ENCODE measurements at regions not wholly inside any gene's neighbourhood (a gene's known extent, or its start where the extent isn't known, plus 50 kb on each side); places are given as distances from the start of the nearest gene placed in this dataset.

DNA sequence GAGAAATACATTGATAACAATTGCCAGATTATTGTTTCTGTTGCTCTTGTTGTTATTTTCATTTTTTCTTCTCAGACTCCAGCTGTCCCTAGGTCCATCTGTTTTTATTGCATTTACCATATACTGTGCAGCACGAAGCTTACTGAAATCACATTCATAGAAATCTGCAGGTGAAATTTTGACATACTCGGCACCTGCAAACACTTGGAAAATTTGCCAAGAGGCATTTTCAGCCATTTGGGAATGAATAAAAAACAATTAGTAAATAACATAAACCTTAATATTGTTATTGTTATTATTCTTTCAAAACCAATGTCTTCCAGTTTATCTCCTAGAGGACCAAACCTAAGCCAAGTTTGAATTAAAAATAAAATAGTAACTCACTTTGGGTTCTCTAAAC is 2357.2 kb downstream of the LRRC4C start (continued):
- TF ChIP-seq, protein P1, sequence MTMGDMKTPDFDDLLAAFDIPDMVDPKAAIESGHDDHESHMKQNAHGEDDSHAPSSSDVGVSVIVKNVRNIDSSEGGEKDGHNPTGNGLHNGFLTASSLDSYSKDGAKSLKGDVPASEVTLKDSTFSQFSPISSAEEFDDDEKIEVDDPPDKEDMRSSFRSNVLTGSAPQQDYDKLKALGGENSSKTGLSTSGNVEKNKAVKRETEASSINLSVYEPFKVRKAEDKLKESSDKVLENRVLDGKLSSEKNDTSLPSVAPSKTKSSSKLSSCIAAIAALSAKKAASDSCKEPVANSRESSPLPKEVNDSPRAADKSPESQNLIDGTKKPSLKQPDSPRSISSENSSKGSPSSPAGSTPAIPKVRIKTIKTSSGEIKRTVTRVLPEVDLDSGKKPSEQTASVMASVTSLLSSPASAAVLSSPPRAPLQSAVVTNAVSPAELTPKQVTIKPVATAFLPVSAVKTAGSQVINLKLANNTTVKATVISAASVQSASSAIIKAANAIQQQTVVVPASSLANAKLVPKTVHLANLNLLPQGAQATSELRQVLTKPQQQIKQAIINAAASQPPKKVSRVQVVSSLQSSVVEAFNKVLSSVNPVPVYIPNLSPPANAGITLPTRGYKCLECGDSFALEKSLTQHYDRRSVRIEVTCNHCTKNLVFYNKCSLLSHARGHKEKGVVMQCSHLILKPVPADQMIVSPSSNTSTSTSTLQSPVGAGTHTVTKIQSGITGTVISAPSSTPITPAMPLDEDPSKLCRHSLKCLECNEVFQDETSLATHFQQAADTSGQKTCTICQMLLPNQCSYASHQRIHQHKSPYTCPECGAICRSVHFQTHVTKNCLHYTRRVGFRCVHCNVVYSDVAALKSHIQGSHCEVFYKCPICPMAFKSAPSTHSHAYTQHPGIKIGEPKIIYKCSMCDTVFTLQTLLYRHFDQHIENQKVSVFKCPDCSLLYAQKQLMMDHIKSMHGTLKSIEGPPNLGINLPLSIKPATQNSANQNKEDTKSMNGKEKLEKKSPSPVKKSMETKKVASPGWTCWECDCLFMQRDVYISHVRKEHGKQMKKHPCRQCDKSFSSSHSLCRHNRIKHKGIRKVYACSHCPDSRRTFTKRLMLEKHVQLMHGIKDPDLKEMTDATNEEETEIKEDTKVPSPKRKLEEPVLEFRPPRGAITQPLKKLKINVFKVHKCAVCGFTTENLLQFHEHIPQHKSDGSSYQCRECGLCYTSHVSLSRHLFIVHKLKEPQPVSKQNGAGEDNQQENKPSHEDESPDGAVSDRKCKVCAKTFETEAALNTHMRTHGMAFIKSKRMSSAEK (CRISPR knock-in tag; IDR thresholded peaks at IDR 0.05; ENCODE audit: borderline replicate concordance): no peak

DNA sequence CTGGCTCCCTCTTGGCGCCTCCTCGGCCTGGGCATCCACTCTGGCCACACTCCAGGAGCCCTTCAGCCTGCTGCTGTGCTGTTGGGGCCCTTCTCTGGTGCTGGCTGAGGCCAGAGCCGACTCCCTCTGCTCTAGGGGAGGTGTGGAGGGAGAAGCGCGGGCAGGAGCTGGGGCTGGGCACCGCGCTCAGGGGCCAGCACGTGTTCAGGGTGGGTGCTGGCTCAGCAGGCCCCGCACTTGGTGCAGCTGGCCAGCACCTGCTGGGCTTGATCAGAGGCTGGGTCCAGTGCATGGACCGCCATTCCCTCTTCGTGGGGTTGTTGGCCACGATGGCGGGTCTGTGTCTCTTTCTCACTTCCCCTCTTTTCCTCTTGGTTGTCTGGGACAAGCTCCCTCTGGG is 2381.0 kb downstream of the LRRC4C start:
- ATAC-seq: no peak
- Mint-ChIP-seq H3K4me3 (no peak overlapping the region), H3K36me3 (peaks cover 59% of the 10 kb centered on the region), H3K4me1 (no peaks in the 10 kb centered on the region), H3K9me3 (peaks cover 78% of the 10 kb centered on the region), H3K27me3 (ENCODE audit: low read depth) (peaks cover 4% of the 10 kb centered on the region; the same call in 1 of the 2 replicates), H3K27ac (no peak overlapping the region)
- TF ChIP-seq, protein P2, sequence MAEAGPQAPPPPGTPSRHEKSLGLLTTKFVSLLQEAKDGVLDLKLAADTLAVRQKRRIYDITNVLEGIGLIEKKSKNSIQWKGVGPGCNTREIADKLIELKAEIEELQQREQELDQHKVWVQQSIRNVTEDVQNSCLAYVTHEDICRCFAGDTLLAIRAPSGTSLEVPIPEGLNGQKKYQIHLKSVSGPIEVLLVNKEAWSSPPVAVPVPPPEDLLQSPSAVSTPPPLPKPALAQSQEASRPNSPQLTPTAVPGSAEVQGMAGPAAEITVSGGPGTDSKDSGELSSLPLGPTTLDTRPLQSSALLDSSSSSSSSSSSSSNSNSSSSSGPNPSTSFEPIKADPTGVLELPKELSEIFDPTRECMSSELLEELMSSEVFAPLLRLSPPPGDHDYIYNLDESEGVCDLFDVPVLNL (CRISPR knock-in tag; IDR thresholded peaks at IDR 0.05; ENCODE audit: borderline replicate concordance, low read depth): no peak
- TF ChIP-seq, protein P3, sequence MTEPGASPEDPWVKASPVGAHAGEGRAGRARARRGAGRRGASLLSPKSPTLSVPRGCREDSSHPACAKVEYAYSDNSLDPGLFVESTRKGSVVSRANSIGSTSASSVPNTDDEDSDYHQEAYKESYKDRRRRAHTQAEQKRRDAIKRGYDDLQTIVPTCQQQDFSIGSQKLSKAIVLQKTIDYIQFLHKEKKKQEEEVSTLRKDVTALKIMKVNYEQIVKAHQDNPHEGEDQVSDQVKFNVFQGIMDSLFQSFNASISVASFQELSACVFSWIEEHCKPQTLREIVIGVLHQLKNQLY (CRISPR knock-in tag; IDR thresholded peaks at IDR 0.05): no peak
- TF ChIP-seq SMAD3 (CRISPR knock-in tag; IDR thresholded peaks at IDR 0.05; ENCODE audit: borderline replicate concordance): no peak
- ChIA-PET CTCF (no interaction called here), POLR2A (no interaction called here)
- DNase-seq (ENCODE audit: low spot score): no peak

DNA sequence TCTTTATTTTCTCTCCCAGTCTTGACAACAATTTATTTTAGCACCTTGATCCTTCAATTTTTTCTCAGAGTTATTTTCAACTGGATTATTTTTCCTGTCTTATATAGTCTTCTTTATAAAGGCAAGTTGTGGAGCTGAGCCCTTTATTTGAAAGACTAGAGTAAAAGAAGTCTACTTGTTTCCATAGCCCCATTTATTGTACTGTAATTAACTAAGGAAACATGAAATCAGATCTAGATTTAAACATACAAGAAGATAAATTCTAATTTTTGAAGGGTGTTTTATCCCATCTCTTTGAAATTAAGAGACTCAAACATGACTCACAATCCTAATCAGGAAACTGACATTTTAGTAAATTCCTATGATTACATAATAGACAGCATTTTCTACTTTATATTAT is 2421.8 kb downstream of the LRRC4C start:
- ATAC-seq: no peak
- ChIA-PET POLR2A (no interaction called here), CTCF (no interaction called here)
- no peak for DNase-seq (ENCODE audit: low spot score)
- peaks cover 3% of the 10 kb centered on the region; the same call in 1 of the 2 replicates for H3K27me3 Mint-ChIP-seq (ENCODE audit: low read depth)
- no peaks in the 10 kb centered on the region for H3K4me1 Mint-ChIP-seq
- H3K9me3 Mint-ChIP-seq: peaks cover 58% of the 10 kb centered on the region
- no peak overlapping the region for H3K27ac Mint-ChIP-seq
- H3K36me3 Mint-ChIP-seq: peaks cover 42% of the 10 kb centered on the region
- no peak overlapping the region for H3K4me3 Mint-ChIP-seq
- TF ChIP-seq, protein P3 (CRISPR knock-in tag; IDR thresholded peaks at IDR 0.05): no peak
- TF ChIP-seq TP53 (CRISPR knock-in tag; IDR thresholded peaks at IDR 0.05) (no peak), ELF4 (CRISPR knock-in tag; IDR thresholded peaks at IDR 0.05; ENCODE audit: low read depth) (no peak), KAT7 (CRISPR knock-in tag; IDR thresholded peaks at IDR 0.05; ENCODE audit: borderline replicate concordance) (no peak), ZNF423 (CRISPR knock-in tag; IDR thresholded peaks at IDR 0.05) (no peak)

DNA sequence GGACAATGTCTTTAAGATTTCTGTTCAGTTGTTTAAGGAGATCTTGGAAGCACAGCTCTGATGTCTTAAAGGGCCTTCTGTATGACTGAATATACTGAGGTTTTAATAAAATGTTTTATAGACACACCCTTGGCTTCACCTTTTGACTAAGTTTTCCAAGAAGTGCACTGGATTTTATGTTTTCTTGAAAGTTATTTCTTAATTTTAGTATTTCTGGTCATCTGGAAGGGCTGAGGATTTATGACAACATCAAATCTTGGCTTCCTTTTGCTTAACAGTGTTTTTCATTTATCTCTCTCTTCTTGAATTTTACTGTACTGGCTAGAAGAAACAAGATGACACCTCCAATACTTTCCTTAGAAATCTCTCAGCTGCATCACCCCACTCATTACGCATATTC is 2423.4 kb downstream of the LRRC4C start:
- Mint-ChIP-seq H3K27me3 (ENCODE audit: low read depth) (peaks cover 3% of the 10 kb centered on the region; the same call in 1 of the 2 replicates), H3K36me3 (peaks cover 38% of the 10 kb centered on the region), H3K4me1 (no peaks in the 10 kb centered on the region), H3K4me3 (no peak overlapping the region), H3K9me3 (peaks cover 56% of the 10 kb centered on the region), H3K27ac (no peak overlapping the region)
- ATAC-seq (no peak), DNase-seq (ENCODE audit: low spot score) (no peak)
- CTCF ChIA-PET: no interaction called here
- POLR2A ChIA-PET: no interaction called here
- TF ChIP-seq CREB1 (CRISPR knock-in tag; IDR thresholded peaks at IDR 0.05) (no peak), NFYB (CRISPR knock-in tag; conservative IDR thresholded peaks at IDR 0.05; ENCODE audit: low read depth) (no peak)
- TF ChIP-seq, protein P4, sequence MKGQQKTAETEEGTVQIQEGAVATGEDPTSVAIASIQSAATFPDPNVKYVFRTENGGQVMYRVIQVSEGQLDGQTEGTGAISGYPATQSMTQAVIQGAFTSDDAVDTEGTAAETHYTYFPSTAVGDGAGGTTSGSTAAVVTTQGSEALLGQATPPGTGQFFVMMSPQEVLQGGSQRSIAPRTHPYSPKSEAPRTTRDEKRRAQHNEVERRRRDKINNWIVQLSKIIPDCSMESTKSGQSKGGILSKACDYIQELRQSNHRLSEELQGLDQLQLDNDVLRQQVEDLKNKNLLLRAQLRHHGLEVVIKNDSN (CRISPR knock-in tag; IDR thresholded peaks at IDR 0.05): no peak
- TF ChIP-seq, protein P5, sequence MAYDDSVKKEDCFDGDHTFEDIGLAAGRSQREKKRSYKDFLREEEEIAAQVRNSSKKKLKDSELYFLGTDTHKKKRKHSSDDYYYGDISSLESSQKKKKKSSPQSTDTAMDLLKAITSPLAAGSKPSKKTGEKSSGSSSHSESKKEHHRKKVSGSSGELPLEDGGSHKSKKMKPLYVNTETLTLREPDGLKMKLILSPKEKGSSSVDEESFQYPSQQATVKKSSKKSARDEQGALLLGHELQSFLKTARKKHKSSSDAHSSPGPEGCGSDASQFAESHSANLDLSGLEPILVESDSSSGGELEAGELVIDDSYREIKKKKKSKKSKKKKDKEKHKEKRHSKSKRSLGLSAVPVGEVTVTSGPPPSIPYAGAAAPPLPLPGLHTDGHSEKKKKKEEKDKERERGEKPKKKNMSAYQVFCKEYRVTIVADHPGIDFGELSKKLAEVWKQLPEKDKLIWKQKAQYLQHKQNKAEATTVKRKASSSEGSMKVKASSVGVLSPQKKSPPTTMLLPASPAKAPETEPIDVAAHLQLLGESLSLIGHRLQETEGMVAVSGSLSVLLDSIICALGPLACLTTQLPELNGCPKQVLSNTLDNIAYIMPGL (CRISPR knock-in tag; IDR thresholded peaks at IDR 0.05): no peak
- TF ChIP-seq, protein P1 (CRISPR knock-in tag; IDR thresholded peaks at IDR 0.05; ENCODE audit: borderline replicate concordance): no peak
- TF ChIP-seq, protein P6, sequence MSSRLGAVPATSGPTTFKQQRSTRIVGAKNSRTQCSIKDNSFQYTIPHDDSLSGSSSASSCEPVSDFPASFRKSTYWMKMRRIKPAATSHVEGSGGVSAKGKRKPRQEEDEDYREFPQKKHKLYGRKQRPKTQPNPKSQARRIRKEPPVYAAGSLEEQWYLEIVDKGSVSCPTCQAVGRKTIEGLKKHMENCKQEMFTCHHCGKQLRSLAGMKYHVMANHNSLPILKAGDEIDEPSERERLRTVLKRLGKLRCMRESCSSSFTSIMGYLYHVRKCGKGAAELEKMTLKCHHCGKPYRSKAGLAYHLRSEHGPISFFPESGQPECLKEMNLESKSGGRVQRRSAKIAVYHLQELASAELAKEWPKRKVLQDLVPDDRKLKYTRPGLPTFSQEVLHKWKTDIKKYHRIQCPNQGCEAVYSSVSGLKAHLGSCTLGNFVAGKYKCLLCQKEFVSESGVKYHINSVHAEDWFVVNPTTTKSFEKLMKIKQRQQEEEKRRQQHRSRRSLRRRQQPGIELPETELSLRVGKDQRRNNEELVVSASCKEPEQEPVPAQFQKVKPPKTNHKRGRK (CRISPR knock-in tag; IDR thresholded peaks at IDR 0.05; ENCODE audit: borderline replicate concordance): no peak

Measured in WTC11 (cell line).